GM12872 (cell line): ENCODE measurements at regions not wholly inside any gene's neighbourhood (a gene's known extent, or its start where the extent isn't known, plus 50 kb on each side); places are given as distances from the start of the nearest gene placed in this dataset.

Experiments used
- TF ChIP-seq, protein P1 (sequence below): IDR thresholded peaks from 3 replicates; pipeline ENCODE4 v1.5.1; 2011; ENCODE audit warnings: low read depth, mild to moderate bottlenecking, low read length, moderate library complexity; ENCODE audit not compliant: insufficient read depth

DNA sequence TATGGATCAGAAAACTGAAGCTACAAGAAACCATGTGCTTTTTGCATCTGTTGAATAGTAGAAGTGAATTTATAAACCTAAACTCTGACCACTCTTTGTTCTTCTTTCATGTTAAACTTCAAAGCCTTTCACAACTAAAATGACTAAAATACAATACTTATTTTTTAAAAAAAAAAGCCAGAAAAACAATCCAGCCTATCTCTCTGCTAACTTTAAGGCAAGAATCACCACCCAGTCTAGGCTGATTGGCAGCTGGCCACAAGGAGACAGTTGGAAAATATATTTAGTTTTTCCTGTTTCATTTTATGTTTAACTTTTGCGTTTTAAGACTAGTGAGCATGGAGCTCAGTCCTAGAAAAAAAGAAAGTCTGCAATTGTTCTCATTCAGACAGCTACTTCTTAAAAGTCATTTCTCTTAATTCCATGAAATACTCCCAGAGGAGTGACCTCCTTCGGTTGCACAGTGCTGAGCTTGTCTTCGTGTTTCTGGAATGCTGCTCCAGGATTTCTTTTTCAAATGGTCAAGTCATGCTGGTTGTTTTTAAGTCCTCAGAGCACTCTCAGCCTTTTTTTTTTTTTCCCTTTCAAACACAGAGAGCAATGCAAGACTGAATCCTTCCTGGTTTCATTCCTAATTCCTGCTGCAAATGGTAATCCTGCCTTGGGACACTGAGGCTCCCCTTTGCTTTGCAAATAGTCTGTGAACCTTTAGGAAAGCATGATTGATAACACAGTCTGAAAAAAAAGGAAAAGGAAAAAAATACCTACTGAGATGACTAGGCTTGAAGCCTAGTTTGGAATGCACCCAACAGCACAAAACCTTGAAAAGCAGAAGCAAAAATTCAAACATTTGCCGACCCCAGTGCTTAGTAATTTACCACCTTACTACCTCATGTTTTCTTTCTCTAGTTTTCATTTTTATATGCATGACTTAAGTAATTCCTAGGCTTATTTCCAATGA, 233.3 kb upstream of the DAAM1 start:
- TF ChIP-seq, protein P1, sequence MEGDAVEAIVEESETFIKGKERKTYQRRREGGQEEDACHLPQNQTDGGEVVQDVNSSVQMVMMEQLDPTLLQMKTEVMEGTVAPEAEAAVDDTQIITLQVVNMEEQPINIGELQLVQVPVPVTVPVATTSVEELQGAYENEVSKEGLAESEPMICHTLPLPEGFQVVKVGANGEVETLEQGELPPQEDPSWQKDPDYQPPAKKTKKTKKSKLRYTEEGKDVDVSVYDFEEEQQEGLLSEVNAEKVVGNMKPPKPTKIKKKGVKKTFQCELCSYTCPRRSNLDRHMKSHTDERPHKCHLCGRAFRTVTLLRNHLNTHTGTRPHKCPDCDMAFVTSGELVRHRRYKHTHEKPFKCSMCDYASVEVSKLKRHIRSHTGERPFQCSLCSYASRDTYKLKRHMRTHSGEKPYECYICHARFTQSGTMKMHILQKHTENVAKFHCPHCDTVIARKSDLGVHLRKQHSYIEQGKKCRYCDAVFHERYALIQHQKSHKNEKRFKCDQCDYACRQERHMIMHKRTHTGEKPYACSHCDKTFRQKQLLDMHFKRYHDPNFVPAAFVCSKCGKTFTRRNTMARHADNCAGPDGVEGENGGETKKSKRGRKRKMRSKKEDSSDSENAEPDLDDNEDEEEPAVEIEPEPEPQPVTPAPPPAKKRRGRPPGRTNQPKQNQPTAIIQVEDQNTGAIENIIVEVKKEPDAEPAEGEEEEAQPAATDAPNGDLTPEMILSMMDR = no peak

DNA sequence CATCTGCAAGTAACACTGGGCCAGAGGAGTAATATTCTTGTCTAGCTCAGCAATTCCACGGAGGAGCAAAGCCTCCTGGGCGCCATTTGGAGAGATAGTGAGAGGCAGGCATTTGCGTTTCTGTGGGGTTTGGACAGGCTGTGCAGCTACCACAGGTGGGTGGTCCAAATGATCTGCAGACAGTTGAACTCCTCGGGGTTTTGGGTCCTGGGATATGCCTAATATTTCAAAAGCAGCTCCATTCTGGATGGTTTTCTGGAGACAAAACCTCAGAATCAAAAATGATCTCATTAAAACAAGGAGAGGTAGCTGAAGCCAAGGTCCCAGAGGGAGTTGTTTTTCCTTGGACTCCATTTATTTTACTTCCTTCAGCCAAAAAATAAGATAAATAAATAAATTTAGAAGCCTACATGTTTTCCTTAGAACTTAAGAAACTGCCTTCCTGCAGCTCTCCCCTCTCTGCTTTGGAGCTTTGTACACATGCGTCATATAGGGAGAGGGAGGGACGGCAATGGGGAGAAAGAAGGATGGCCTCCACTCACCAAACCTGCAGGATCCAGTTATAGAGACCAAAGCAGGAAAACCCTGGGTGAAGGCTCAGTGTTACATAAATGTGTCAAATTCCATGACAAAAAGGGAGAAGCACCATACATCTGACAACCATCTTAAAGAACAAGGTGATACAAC, 227.3 kb upstream of the DAAM1 start:
- TF ChIP-seq, protein P1 = no peak

DNA sequence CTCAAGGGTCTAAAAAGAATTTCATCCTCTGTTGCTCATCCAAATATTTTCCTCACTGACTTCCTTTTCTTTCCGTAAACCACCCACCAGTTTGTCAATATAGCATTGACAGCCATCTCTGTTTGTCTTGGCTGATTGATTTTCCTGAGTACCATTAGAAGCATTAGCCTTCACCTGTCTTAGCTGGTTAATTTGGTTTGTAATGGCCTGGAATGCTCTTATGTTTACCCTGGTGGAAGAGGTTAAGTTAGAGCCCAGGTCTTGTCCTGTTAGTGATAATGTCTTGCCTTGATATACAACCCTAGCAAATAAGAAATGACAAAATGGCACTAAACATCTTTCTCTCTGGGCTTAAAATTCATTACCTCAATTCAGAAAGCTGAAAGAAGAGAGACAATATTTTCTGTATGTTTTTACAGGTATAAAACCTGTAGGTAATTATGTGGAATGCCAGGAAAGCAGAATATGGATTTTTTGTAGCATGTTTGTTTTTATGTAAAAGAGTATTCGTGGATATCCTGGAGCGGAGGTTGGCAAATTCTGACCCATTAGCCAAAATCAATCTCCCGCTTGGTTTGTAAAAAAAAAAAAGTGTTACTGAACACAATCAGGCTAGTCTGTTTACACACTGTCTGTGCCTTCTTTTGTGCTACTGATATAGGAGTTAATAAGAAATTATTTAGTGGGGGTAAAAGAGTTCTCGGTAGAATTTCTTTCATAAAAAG, 224.4 kb upstream of the DAAM1 start:
- TF ChIP-seq, protein P1 = no peak

DNA sequence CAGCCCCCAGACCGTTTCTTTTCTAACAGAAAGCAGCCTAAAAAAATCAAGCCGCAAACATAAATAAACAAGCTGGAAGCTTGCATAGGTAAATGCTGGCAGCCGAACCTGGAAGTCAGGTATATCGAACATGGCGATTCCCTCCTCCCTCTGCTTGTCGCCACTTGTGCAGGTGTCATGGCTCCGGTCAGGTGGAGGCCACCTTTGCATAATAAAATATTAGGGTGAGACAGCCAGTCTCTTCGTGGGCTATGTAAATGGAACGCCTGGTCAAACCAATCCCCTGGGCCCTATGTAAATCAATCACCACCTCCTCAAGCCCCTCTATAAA, 223.9 kb upstream of the DAAM1 start:
- TF ChIP-seq, protein P1 = no peak

DNA sequence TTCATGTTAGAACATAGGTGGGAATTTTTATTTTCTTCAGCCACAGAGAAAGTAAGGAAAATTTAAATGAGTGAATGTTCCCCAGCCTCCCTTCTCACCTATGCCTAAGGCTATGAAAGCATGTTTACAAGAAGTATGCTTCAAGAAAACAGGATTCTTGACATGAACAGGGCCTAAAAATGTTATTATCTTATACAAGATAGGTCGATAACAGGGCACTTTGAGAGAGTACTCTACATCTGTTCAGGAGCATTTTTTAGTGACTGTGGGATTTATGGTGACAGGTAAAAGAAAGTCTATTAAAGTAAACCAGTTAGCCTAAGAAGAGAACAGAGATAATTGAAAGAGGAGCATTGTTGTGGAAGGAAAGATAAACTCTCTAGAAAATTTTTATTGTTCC, 222.9 kb upstream of the DAAM1 start:
- TF ChIP-seq, protein P1 = no peak

- TF ChIP-seq, protein P1 = no peak
Observed at GRCh38 chr14:58966997-58967396, 221.5 kb upstream of the DAAM1 start.
